D721Med (cell line): ENCODE measurements at regions not wholly inside any gene's neighbourhood (a gene's known extent, or its start where the extent isn't known, plus 50 kb on each side); places are given as distances from the start of the nearest gene placed in this dataset.

Experiments used
- DNase-seq: peaks from one replicate; pipeline ENCODE4 v3.0.0; 2011; ENCODE audit warnings: low spot score; ENCODE audit not compliant: insufficient read length
- FAIRE-seq: peaks from 2 replicates; lab custom pipeline; 2011; peaks lifted over from hg19 to GRCh38; lab: Jason Lieb, UNC
- CTCF ChIP-seq: IDR thresholded peaks from 2 replicates; pipeline ENCODE4 v1.5.1; 2012; ENCODE audit warnings: mild to moderate bottlenecking, control low read depth; ENCODE audit not compliant: insufficient read depth; ENCODE audit errors: missing control alignments

GRCh38 chr4:178966644-178967043, 1524.4 kb upstream of the AGA start:
- FAIRE-seq (no peak), DNase-seq (no peak)
- no peak for TF ChIP-seq CTCF

GRCh38 chr4:178970433-178971140, 1528.3 kb upstream of the AGA start:
- no peak for DNase-seq
- no peak for FAIRE-seq

GRCh38 chr4:178976861-178977260, 1534.6 kb upstream of the AGA start:
- DNase-seq: no peak
- FAIRE-seq: no peak
- no peak for TF ChIP-seq CTCF

More at GRCh38 chr4:178970433-178971140, 1528.3 kb upstream of the AGA start:
- no peak for TF ChIP-seq CTCF

- DNase-seq (no peak), FAIRE-seq (no peak)
- no peak for TF ChIP-seq CTCF
Observed at GRCh38 chr4:178993306-178993705, 1551.1 kb upstream of the AGA start.

GRCh38 chr4:179001918-179002317, 1559.7 kb upstream of the AGA start:
- TF ChIP-seq CTCF: no peak
- no peak for FAIRE-seq
- DNase-seq: no peak

- no peak for FAIRE-seq
- no peak for DNase-seq
- TF ChIP-seq CTCF: no peak
Observed at GRCh38 chr4:179007755-179008154, 1565.5 kb upstream of the AGA start.

- TF ChIP-seq CTCF: no peak
- no peak for FAIRE-seq
Observed at GRCh38 chr4:179017581-179017980, 1575.3 kb upstream of the AGA start.

More at GRCh38 chr4:179017581-179017980, 1575.3 kb upstream of the AGA start:
- DNase-seq: no peak
